Fibroblast of peridontal ligament (primary cell): ENCODE measurements at regions not wholly inside any gene's neighbourhood (a gene's known extent, or its start where the extent isn't known, plus 50 kb on each side); places are given as distances from the start of the nearest gene placed in this dataset.
"Not testable (repeated sequence)": the region's sequence is repeated elsewhere in the genome, so short reads cannot be mapped to it uniquely, and the experiment has no call there.

Experiments
- DNase-seq: peaks from one replicate; pipeline ENCODE4 v3.0.0-alpha.2; 2010; ENCODE audit errors: extremely low read depth

- no peak for DNase-seq
These were observed 151.6 kb downstream of the SLITRK1 start for GRCh38 chr13:83730674-83731073.

- DNase-seq = no peak
These were observed 159.8 kb downstream of the SLITRK1 start for GRCh38 chr13:83722443-83722842.

GRCh38 chr13:83716121-83716520, 166.2 kb downstream of the SLITRK1 start:
- peak; percentile 81 for DNase-seq

- no peak for DNase-seq
These were observed 168.0 kb downstream of the SLITRK1 start for GRCh38 chr13:83714236-83714635.

- peak; percentile 7 for DNase-seq
These were observed 172.2 kb downstream of the SLITRK1 start for GRCh38 chr13:83710133-83710515.

GRCh38 chr13:83709426-83710132, 172.7 kb downstream of the SLITRK1 start:
- DNase-seq = no peak

- no peak for DNase-seq
These were observed 180.3 kb downstream of the SLITRK1 start for GRCh38 chr13:83702021-83702420.

GRCh38 chr13:83692800-83693199, 189.5 kb downstream of the SLITRK1 start:
- no peak for DNase-seq

GRCh38 chr13:83691966-83692365, 190.3 kb downstream of the SLITRK1 start:
- DNase-seq = peak; percentile 73

- DNase-seq = no peak
These were observed 200.7 kb downstream of the SLITRK1 start for GRCh38 chr13:83681547-83681946.

GRCh38 chr13:83677985-83678384, 204.3 kb downstream of the SLITRK1 start:
- no peak for DNase-seq

- DNase-seq = no peak
These were observed 209.7 kb downstream of the SLITRK1 start for GRCh38 chr13:83672612-83673011.

- no peak for DNase-seq
These were observed 214.7 kb downstream of the SLITRK1 start for GRCh38 chr13:83667606-83668005.

GRCh38 chr13:83666141-83666540, 216.1 kb downstream of the SLITRK1 start:
- peak; percentile 83 for DNase-seq

- DNase-seq = no peak
These were observed 225.0 kb downstream of the SLITRK1 start for GRCh38 chr13:83657281-83657680.

GRCh38 chr13:83642617-83643016, 239.7 kb downstream of the SLITRK1 start:
- not testable (repeated sequence) for DNase-seq

GRCh38 chr13:83634601-83635000, 247.7 kb downstream of the SLITRK1 start:
- no peak for DNase-seq

GRCh38 chr13:83633746-83634145, 248.5 kb downstream of the SLITRK1 start:
- peak; percentile 32 for DNase-seq

GRCh38 chr13:83622422-83622784, 259.9 kb downstream of the SLITRK1 start:
- DNase-seq = no peak

GRCh38 chr13:83621765-83622421, 260.4 kb downstream of the SLITRK1 start:
- no peak for DNase-seq

- DNase-seq = peak; percentile 75
These were observed 261.6 kb downstream of the SLITRK1 start for GRCh38 chr13:83620530-83621220.

GRCh38 chr13:83618966-83619365, 263.3 kb downstream of the SLITRK1 start:
- DNase-seq = peak; percentile 16

- no peak for DNase-seq
These were observed 268.8 kb downstream of the SLITRK1 start for GRCh38 chr13:83613524-83613923.
